ENCODE measurements at regions not wholly inside any gene's neighbourhood (a gene's known extent, or its start where the extent isn't known, plus 50 kb on each side); places are given as distances from the start of the nearest gene placed in this dataset.
"Not testable (repeated sequence)": the region's sequence is repeated elsewhere in the genome, so short reads cannot be mapped to it uniquely, and the experiment has no call there.

GRCh38 chr7:68146983-68147382 lies 1150.3 kb downstream of the TYW1 start:
- intact Hi-C loops (cut with micrococcal nuclease), result no loop called here

GRCh38 chr7:68147614-68148238 lies 1151.1 kb downstream of the TYW1 start:
- intact Hi-C loops (cut with micrococcal nuclease), result no loop called here

GRCh38 chr7:68148440-68148839 lies 1151.8 kb downstream of the TYW1 start:
- intact Hi-C loops (cut with micrococcal nuclease), result no loop called here

- intact Hi-C loops (cut with micrococcal nuclease), result no loop called here
These were observed 1155.6 kb downstream of the TYW1 start for GRCh38 chr7:68152205-68152604.

GRCh38 chr7:68155676-68156075 lies 1159.0 kb downstream of the TYW1 start:
- intact Hi-C loops (cut with micrococcal nuclease), result no loop called here

- intact Hi-C loops (cut with micrococcal nuclease), result no loop called here
These were observed 1162.2 kb downstream of the TYW1 start for GRCh38 chr7:68158686-68159295.

- intact Hi-C loops (cut with micrococcal nuclease), result no loop called here
These were observed 1166.1 kb downstream of the TYW1 start for GRCh38 chr7:68162712-68163111.

GRCh38 chr7:68166525-68166924 lies 1169.9 kb downstream of the TYW1 start:
- intact Hi-C loops (cut with micrococcal nuclease), result no loop called here

- intact Hi-C loops (cut with micrococcal nuclease), result no loop called here
These were observed 1176.9 kb downstream of the TYW1 start for GRCh38 chr7:68173513-68173912.

- intact Hi-C loops (cut with micrococcal nuclease), result no loop called here
These were observed 1180.3 kb downstream of the TYW1 start for GRCh38 chr7:68176974-68177373.

GRCh38 chr7:68180761-68181160 lies 1184.1 kb downstream of the TYW1 start:
- intact Hi-C loops (cut with micrococcal nuclease), result no loop called here

GRCh38 chr7:68183176-68183575 lies 1186.5 kb downstream of the TYW1 start:
- intact Hi-C loops (cut with micrococcal nuclease), result no loop called here

- intact Hi-C loops (cut with micrococcal nuclease), result no loop called here
These were observed 1189.2 kb downstream of the TYW1 start for GRCh38 chr7:68185631-68186456.

GRCh38 chr7:68187532-68187931 lies 1190.9 kb downstream of the TYW1 start:
- intact Hi-C loops (cut with micrococcal nuclease), result no loop called here

GRCh38 chr7:68192941-68193340 lies 1196.3 kb downstream of the TYW1 start:
- intact Hi-C loops (cut with micrococcal nuclease), result no loop called here

GRCh38 chr7:68195642-68196041 lies 1199.0 kb downstream of the TYW1 start:
- intact Hi-C loops (cut with micrococcal nuclease), result not testable (repeated sequence)

GRCh38 chr7:68200051-68200670 lies 1203.5 kb downstream of the TYW1 start:
- intact Hi-C loops (cut with micrococcal nuclease), result no loop called here

- intact Hi-C loops (cut with micrococcal nuclease), result no loop called here
These were observed 1206.6 kb downstream of the TYW1 start for GRCh38 chr7:68203251-68203650.

GRCh38 chr7:68205826-68206225 lies 1209.2 kb downstream of the TYW1 start:
- intact Hi-C loops (cut with micrococcal nuclease), result no loop called here

GRCh38 chr7:68206946-68207485 lies 1210.4 kb downstream of the TYW1 start:
- intact Hi-C loops (cut with micrococcal nuclease), result no loop called here

GRCh38 chr7:68207676-68208075 lies 1211.0 kb downstream of the TYW1 start:
- intact Hi-C loops (cut with micrococcal nuclease), result no loop called here

GRCh38 chr7:68209486-68209885 lies 1212.9 kb downstream of the TYW1 start:
- intact Hi-C loops (cut with micrococcal nuclease), result no loop called here

Data from T-helper 2 cell treated with Interferon-gamma antibody and Interleukin-4, amounts not matched to agents 100 ng/mL and 5 ng/mL, for 36 hours (primary cell).